GM21528 (cell line): ENCODE measurements at regions not wholly inside any gene's neighbourhood (a gene's known extent, or its start where the extent isn't known, plus 50 kb on each side); places are given as distances from the start of the nearest gene placed in this dataset.
"Not testable (repeated sequence)": the region's sequence is repeated elsewhere in the genome, so short reads cannot be mapped to it uniquely, and the experiment has no call there.

ENCODE experiments used
- ATAC-seq: cut with Tn5 transposase; IDR thresholded peaks from one replicate; pipeline ENCODE4 v1.9.1; 2021; ENCODE audit warnings: mild to moderate bottlenecking, moderate library complexity; ENCODE audit not compliant: unreplicated experiment, low FRiP score

DNA sequence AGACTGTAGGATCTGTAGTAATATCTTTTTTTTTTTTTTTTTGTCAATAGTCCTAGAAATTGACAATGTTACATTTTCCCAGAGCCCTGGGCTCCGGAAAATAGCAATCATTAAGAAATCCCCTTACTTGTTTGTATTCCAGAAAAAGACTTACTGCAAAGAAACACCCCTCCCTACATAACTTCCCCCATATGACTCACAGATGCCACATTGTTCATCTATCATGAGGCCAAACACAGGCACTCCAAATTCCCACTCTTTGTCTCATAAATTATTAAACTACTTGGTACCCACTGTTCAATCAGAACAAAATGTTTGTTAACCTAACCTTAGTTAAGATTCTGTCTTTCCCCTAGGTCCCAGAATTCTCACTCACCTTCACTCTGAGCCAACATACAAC, 53.5 kb downstream of the TEX51 start:
- ATAC-seq = no peak

GRCh38 chr2:126953483-126953882, 54.8 kb downstream of the TEX51 start:
- ATAC-seq = no peak

DNA sequence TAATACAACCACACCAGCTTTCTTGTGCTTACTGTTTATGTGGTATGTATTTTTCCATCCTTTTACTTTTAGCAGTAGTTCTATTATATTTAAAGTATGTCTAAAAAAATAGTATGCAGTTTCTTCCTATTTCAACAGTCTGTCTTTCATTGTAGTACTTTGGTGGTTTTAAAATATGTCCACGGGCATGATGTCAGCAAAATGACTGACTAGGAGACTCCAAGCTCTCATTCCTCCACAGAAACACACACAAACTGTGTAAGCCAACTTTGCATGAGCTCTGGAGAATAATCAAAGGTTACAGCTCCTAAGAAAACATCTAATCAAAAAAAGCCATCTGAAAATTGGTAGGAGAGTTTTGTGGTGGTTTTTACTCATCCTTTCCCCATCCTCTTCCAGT, 56.1 kb downstream of the TEX51 start:
- no peak for ATAC-seq

DNA sequence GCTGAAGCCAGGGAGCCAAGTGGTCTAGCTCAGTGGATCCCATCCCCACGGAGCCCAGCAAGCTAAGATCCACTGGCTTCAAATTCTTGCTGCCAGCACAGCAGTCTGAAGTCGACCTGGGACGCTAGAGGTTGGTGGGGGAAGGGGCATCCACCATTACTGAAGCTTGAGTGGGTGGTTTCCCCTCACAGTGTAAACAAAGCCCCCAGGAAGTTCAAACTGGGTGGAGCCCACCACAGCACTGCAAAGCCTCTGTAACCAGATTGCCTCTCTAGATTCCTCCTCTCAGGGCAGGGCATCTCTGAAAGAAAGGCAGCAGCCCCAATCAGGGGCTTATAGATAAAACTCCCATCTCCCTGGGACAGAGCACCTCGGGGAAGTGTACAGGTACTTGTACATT, 58.1 kb downstream of the TEX51 start:
- ATAC-seq = not testable (repeated sequence)

- no peak for ATAC-seq
Observed at GRCh38 chr2:126963390-126963789, 64.7 kb downstream of the TEX51 start.

DNA sequence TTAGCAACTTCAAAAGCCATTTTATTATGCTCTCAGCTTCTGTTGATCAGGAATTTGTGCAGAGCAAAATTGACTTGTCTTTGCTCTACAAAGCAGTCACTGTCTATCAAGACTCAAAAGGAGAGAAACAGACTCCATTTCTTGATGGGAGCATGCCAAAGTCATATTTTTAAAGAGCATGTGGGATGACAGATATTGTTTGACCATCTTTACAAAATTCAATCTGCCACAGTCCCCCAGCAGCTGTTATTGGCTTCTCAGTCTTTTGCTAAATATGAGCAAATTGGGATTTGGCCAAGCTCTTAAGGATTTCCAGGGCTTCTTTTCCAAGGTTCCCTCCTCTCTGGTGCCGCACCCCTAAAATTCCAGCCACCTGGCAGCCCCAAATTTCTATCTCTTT, 67.9 kb downstream of the TEX51 start:
- no peak for ATAC-seq

DNA sequence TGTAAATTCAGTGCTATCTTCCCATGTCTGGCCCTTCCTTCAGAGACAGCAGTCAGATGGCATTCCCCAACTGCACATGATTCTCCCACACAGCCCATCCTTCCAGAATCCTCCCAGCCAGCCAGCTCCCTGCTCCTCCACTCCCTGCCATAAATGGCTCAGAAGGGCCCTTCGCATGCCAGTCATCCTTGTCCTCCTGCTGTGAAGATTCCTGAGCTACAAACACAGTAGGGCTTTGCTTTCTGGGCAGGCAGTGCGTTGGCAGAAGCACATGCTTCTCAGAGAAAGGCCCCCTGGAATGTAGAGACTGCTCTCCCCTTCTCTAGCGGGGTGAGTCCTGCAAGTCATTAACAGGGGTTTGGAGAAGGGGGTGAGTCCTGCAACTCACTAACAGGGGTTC, 71.9 kb downstream of the TEX51 start:
- ATAC-seq = no peak

- no peak for ATAC-seq
Observed at GRCh38 chr2:126971162-126971480, 72.4 kb downstream of the TEX51 start.

DNA sequence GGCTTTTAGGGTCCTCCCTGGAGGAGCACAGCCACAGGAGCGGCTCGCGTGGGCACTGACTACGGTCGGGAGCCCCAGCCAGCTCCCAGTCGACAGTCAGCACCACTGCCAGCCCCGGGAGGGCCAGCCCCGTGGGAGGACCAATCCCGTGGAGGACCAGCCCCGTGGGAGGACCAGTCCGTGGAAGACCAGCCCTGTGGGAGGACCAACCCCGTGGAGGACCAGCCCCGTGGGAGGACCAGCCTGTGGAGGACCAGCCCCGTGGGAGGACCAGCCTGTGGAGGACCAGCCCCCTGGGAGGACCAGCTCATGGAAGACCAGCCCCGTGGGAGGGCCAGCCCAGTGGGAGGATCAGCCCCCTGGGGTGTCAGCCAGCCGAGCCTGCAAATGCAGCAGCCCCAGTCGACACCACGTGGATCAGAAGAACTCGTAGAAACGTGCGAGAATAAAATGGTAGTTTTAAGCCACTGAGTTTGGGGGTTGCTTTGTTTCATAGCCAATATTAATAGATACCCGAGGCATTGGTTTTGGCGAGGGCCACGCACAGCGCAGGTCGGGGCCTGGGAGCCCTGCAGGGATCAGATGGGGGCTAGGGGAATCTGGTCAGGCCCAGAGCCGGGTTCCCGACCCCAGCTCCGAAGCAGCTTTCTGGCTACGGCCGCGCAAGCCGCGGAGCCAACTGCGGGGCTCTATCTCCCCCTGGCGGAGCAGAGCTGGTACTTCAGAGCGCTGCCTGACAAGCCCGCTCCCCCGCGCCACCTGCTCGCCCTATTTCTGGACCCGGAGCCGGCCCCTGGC, 73.0 kb downstream of the TEX51 start:
- peak; percentile 90 for ATAC-seq

- ATAC-seq = peak; percentile 14
Observed at GRCh38 chr2:126972279-126972626, 73.6 kb downstream of the TEX51 start.

DNA sequence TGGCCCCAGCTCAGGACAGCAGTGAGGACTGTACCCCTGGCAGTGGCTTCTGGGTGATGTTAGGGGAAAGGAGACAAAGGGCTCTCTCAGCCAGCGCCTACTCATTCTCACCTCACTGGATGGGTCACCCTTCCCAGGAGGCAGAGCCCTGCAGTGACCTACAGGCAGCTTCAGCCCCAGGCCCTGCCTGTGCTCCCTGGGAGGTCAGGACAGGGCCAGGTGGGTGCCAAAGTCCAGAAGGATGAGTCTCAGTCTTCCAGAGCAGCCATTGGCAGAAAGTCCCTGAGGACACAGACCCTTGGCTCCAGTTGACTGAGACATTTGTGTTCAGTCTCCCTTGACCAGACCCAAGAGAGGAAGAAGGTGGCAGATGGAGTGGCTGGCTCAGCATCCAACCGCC, 75.1 kb downstream of the TEX51 start:
- no peak for ATAC-seq

GRCh38 chr2:126975671-126976655, 77.3 kb downstream of the TEX51 start:
- ATAC-seq = no peak

DNA sequence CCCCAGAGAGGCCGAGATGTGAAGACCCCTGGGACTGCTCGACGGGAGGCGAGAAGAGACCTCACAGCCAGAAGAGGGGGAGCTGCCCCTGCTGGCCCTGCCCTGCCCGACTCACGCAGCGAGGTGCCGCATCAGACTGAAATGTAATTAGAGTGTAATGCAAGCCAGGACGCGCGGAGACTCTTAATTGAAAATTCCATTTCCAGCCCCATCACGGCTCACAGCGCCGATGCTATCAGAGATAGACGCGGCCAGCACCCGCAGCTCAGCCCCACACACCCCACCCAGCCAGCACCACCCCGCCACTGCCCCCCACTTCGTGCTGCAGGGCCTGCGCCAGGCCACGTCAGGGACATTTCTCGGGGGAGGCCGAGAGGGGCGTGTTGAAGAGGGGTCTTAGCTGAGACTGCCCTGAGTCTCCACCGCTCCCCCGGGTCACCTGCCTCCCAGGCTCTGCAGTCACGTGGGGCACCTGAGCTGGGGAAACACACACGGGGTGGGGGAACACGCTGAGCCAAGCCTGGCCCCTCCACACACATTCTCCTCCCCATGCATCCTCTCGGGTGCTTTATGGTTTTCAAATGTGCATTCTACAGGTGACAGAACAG, 78.1 kb downstream of the TEX51 start:
- no peak for ATAC-seq

DNA sequence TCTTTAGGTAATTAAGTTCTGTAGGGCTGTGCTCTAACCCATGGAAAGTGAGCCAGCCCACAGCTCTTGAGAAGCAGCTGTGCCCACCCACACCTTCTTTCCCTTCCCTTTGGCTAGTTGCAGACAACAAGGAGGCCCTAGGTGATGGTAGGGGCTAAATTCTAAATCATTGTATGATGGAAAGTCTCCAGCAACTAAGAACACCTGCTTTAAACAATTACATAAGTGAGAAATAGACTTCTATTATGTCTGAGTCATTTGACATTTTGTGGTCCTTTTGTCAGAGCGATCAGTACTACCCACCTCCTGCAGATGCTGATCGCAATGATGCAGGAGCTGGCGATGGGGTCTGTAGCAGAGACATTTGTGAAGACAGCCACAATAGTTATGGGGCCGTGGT, 79.6 kb downstream of the TEX51 start:
- ATAC-seq = no peak

- ATAC-seq = no peak
Observed at GRCh38 chr2:126979039-126980003, 80.6 kb downstream of the TEX51 start.

- ATAC-seq = no peak
Observed at GRCh38 chr2:126981476-126981875, 82.8 kb downstream of the TEX51 start.

GRCh38 chr2:126982935-126983334, 84.2 kb downstream of the TEX51 start:
- ATAC-seq = no peak

DNA sequence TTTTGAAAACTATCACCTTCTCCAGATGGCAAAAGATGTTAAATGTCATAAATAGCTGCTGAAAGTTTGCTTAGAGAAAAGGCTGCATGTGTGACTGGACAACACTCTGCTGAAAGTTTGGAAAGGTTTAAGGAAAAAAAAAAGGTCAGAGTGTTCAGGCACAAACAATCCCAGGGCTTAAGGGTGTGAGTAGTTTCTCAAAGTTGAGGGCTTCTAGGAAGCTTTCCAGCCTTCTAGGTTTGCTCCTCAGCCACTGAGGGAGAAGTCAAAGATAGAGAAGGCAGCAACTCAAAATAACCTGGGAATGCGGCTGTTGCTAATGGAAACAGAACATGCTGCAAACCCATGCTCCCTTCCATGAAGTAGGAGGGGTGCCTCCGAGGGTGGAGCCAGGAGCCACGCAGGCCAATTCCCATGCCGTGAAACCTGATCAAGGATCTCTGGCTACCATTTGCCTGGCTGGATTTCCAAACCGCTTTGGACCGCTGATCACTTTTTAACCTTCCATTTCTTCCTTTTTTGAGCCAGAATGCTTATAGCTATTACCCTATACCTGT, 88.0 kb downstream of the TEX51 start:
- no peak for ATAC-seq

- no peak for ATAC-seq
Observed at GRCh38 chr2:126988482-126988881, 89.8 kb downstream of the TEX51 start.

DNA sequence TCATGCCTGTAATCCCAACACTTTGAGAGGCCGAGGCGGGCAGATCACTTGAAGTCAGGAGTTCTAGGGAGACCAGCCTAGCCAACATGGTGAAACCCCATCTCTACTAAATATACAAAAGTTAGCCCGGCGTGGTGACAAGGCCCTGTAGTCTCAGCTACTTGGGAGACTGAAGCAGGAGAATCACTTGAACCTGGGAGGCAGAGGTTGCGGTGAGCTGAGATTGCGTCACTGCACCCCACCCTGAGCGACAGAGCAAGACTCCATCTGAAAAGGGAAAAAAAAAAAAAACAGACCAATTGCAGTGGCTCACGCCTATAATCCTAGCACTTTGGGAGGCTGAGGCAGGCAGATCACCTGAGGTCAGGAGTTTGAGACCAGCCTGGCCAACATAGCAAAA, 90.4 kb downstream of the TEX51 start:
- not testable (repeated sequence) for ATAC-seq
